Coronary artery (tissue), 2 donors: ENCODE measurements at regions not wholly inside any gene's neighbourhood (a gene's known extent, or its start where the extent isn't known, plus 50 kb on each side); places are given as distances from the start of the nearest gene placed in this dataset.

Source experiments
- DNase-seq: peaks from one replicate; pipeline ENCODE4 v3.0.0-alpha.2; 2017; ENCODE audit warnings: low spot score
- H3K27ac ChIP-seq, 2 donors: fragments of 200-600 bp; sonication (generic); one replicate each; pipeline ENCODE4 v1.5.1; 2016 to 2019
- H3K4me3 ChIP-seq: fragments of 200-600 bp; sonication (generic); 2 replicates; pipeline ENCODE4 v1.5.1; 2016; ENCODE audit warnings: mild to moderate bottlenecking, moderate library complexity
- CTCF ChIP-seq: fragments of 200-600 bp; sonication (generic); IDR thresholded peaks from one replicate; pipeline ENCODE4 v1.5.1; 2019; ENCODE audit warnings: antibody characterized with exemption

GRCh38 chr1:199460933-199461332, 566.6 kb upstream of the NR5A2 start:
- Histone ChIP-seq H3K27ac (no peak overlapping the region), H3K4me3 (no peak overlapping the region)
- DNase-seq: no peak
- no peak for TF ChIP-seq CTCF

- Histone ChIP-seq H3K4me3 (no peak overlapping the region), H3K27ac (no peak overlapping the region)
- TF ChIP-seq CTCF: no peak
- DNase-seq: no peak
Observed at GRCh38 chr1:199463521-199464127, 563.9 kb upstream of the NR5A2 start.

GRCh38 chr1:199466961-199467360, 560.5 kb upstream of the NR5A2 start:
- no peak overlapping the region for H3K4me3 ChIP-seq
- H3K27ac ChIP-seq: no peak overlapping the region
- no peak for TF ChIP-seq CTCF
- no peak for DNase-seq

- no peak overlapping the region for H3K4me3 ChIP-seq
- no peak for TF ChIP-seq CTCF
- DNase-seq: no peak
- no peak overlapping the region for H3K27ac ChIP-seq
Observed at GRCh38 chr1:199472018-199472417, 555.5 kb upstream of the NR5A2 start.

GRCh38 chr1:199472978-199473377, 554.5 kb upstream of the NR5A2 start:
- H3K4me3 ChIP-seq: no peak overlapping the region
- DNase-seq: no peak
- H3K27ac ChIP-seq: no peak overlapping the region
- TF ChIP-seq CTCF: no peak

GRCh38 chr1:199474738-199475137, 552.8 kb upstream of the NR5A2 start:
- Histone ChIP-seq H3K4me3 (no peak overlapping the region), H3K27ac (no peak overlapping the region)
- no peak for TF ChIP-seq CTCF
- no peak for DNase-seq

GRCh38 chr1:199482426-199482825, 545.1 kb upstream of the NR5A2 start:
- TF ChIP-seq CTCF: no peak
- H3K27ac ChIP-seq: no peak overlapping the region

More at GRCh38 chr1:199482426-199482825, 545.1 kb upstream of the NR5A2 start:
- H3K4me3 ChIP-seq: no peak overlapping the region
- no peak for DNase-seq
